Stomach (tissue), 4 donors: ENCODE measurements at regions not wholly inside any gene's neighbourhood (a gene's known extent, or its start where the extent isn't known, plus 50 kb on each side); places are given as distances from the start of the nearest gene placed in this dataset.

Experiments
- POLR2A ChIP-seq, 4 donors: fragments of 450-650 bp; IDR thresholded peaks; one replicate each; pipeline ENCODE4 v1.6.1; 2016; ENCODE audit warnings: antibody characterized with exemption in 4 of 4, control low read depth in 2 of 4, mild to moderate bottlenecking in 1 of 4, moderate library complexity in 1 of 4
- TF ChIP-seq, protein P1 (sequence below), 7 experiments: fragments of 450-650 bp in 4 of 7; fragments of 200-600 bp in 3 of 7; sonication (generic) in 3 of 7; IDR thresholded peaks; one replicate each; pipeline ENCODE4 v1.5.1; 2016 to 2019; ENCODE audit warnings: antibody characterized with exemption in 7 of 7, control low read depth in 2 of 7, mild to moderate bottlenecking in 1 of 7

DNA sequence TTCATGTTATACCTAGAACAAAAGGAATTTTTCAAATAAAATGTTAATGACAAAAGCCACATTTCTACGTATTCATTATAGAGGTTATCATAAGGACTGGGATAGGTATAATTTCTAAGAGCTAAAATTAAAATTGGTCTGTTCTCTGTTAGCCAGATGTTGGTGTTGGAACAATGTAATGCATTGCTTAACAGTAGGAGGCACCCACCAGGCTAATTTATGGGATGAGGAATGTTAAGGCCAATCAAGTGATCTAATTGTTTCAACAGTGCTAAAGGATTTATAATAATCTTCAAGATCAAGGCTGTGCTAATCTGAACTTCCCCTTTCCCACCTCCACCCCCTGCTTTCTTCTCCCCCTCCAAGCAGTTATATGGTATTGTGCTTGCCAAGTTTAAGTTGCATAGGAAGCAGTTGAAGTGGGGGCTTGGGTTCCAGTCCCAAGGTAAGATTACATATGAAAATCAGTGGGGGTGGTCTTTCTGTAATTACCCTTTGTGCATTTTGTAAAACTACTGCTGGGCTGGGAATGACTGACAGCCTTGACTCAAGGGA, 89.2 kb upstream of the BACH2 start:
- TF ChIP-seq, protein P1, sequence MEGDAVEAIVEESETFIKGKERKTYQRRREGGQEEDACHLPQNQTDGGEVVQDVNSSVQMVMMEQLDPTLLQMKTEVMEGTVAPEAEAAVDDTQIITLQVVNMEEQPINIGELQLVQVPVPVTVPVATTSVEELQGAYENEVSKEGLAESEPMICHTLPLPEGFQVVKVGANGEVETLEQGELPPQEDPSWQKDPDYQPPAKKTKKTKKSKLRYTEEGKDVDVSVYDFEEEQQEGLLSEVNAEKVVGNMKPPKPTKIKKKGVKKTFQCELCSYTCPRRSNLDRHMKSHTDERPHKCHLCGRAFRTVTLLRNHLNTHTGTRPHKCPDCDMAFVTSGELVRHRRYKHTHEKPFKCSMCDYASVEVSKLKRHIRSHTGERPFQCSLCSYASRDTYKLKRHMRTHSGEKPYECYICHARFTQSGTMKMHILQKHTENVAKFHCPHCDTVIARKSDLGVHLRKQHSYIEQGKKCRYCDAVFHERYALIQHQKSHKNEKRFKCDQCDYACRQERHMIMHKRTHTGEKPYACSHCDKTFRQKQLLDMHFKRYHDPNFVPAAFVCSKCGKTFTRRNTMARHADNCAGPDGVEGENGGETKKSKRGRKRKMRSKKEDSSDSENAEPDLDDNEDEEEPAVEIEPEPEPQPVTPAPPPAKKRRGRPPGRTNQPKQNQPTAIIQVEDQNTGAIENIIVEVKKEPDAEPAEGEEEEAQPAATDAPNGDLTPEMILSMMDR (IDR thresholded peaks at IDR 0.05) = no peak
- no peak for TF ChIP-seq POLR2A (IDR thresholded peaks at IDR 0.05)
